HG02938 (cell line): ENCODE measurements at regions not wholly inside any gene's neighbourhood (a gene's known extent, or its start where the extent isn't known, plus 50 kb on each side); places are given as distances from the start of the nearest gene placed in this dataset.
A peak's percentile ranks its signal among the peaks of the same experiment; 100 is the strongest.

Experiments
- ATAC-seq: cut with Tn5 transposase; IDR thresholded peaks from one replicate; pipeline ENCODE4 v1.9.1; 2021; ENCODE audit warnings: mild to moderate bottlenecking, moderate library complexity; ENCODE audit not compliant: unreplicated experiment

DNA sequence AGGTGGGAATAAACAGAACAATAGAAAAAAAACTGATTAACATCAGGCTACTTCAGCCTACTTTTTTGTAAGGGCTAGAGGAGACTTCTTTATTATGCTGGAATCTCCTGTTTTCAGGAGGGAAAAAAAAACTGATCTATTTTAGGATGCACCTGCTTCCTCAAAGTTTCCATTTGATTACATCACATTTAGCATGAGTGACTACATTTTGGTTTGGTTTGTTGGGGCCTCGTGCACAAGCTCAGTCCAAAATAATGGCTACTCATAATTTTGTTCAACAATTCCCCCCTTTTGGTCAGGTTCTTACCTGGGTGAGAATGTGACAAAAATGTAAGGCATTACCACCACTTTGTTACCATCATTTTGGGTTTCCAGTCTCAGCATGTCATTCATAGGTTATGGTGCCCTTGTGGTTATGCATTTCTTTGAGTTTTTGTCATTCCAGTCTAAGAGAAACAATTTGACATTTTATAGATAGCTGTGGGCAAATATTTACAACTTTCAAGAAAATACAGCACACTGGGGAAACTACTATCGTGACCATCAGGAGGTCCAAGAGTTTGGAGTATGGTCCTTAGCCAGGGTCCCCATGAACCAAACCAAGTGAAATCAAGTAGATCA, 93.6 kb upstream of the ATP11B start:
- no peak for ATAC-seq

DNA sequence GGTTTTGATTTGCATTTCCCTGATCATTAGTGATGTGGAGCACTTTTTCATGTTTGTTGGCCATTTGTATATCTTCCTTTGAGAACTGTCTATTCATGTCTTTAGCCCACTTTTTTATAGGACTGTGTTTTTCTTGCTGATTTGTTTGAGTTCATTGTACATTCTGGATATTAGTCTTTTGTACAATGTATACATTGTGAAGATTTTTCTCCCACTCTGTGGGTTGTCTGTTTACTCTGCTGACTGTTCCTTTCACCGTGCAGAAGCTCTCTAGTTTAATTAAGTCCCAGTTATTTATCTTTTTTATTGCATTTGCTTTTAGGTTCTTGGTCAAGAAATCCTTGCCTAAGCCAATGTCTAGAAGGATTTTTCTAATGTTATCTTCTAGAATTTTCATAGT, 91.1 kb upstream of the ATP11B start:
- ATAC-seq: no peak

DNA sequence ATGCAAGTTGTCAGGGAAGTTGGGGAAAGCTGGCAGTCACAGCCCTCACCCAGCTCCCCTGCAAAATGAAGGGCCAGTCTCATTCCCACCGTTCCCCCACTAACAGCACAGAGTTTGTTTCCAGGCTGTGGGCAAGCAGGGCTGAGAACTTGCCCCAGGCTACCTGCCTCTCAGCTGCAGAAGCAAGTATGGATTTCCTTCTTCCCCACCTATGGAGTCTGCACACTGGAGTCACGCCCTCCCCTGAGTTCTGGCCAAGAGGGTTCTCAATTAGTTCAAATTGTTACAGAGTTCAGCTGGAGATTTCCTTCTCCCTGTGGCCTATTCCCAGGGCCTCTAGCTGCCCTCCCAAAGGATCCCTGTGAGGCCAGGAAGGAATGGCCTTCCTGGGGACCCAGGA, 90.1 kb upstream of the ATP11B start:
- ATAC-seq: no peak

DNA sequence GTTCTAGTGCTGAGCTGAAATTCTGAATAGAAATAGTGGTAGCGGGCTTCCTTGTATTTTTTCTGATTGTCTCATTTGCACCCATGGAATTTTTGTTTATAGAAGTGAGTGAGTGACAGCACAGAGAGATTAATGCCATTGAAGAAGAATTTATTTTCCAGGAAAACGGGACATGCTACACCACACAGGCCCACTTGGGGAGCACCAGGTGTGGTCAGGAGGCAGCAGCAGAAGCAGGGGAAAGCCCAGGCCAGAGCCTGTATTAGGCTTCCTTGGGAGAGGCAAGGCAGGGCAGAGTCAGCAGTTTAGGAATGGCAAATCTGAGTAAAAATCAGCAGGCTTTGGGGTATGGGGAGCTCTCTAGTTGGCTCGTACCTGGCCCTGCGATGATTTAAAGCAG, 88.4 kb upstream of the ATP11B start:
- ATAC-seq: no peak

DNA sequence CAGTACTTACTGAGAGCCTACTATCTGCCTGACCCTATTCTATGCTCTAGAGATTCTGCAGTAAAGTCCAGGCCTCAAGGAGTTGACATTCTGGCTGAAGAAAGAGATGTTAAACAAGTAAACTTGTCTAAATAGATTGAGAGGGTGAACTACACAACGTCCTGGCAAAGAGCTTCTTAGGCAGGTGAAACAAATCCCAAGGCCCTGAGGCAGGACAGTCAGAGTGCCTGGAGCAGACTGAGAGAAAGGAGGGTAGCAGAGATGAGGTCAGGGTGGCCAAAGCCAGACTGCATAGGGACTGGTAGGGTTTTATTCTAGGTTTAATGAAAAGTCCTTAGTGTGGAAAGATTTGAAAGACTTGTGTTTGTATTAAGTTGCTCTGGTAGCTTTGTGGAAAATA, 84.5 kb upstream of the ATP11B start:
- ATAC-seq: no peak

DNA sequence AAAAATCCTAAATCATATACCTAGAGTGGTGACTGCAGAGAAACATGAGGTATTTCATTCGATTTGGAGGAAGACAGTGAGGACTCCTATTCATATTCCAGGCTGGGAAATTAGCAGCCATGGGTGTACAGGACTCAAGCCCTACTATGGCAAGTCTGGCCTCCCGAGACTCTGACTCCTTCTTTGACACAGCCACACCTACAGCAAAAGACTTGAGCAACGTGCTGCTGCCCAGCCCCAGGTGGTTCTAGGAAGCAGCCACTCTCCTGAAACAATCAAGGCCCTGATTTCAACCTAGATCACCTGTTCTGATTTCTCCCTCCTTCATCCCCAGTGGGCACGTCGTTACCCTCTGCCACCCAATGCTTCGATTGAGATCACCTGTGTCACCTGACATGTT, 84.0 kb upstream of the ATP11B start:
- no peak for ATAC-seq

DNA sequence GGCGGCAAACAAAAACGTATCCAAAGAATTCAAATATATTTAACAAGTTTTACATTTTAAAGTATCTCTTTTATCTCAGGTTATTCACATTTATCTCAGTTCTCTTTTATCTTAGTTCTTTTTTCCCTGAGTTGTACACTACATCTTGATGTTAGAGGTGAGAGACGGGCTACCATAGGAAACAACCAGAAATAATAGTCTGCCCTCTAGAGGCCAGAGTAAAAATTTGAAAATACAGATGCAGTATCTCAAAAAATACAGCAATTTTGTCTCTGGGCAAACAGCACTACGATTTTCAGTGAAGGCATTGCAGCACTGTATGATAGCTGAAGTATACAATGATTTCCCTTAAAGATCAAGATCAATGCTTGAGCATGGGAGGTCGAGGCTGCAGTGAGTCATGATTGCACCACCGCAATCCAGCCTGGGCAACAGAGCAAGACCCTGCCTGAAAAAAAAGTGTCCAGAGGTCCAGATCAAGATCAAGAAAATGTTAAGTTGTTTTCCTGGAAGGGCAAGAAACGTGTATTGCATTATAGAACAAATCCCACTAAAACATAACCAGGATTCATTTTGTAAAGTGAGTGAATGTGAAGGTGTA, 82.6 kb upstream of the ATP11B start:
- peak; percentile 61 for ATAC-seq

DNA sequence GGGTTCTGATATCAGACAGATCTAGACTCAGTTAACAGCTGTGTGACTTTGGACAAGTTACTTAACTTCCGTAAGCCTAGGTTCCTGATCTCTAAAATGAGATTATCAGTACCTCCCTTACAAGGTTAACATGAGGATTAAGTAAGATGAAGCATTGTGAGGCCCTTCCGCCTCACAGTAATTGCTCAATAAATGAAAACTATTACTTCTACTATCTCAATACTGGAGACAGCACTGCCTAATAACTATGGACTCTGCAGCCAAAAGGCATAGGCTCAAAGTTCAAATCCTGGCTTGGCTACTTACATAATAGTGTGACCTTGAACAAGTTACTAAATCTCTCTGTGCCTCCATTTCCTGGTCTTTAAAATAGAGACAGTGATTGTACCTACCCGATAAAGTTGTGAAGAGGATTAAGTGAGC, 82.0 kb upstream of the ATP11B start:
- ATAC-seq: no peak

DNA sequence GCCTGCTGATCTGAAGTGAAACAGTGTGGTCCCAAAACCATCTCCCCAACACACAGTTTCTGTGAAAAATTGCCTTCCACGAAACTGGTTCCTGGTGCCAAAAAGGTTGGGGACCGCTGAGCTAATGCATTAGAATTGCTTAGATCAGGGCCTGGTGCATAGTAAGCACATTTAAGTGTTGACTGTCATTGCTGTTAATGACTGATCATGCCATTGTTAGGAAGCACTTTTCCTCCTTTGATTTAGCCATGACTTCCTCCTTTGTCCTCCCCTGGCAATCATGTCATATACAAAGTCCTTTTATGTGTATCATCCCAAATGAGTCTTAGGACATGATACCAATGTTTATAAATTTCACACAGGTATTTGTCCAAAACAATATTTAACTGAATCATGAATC, 81.5 kb upstream of the ATP11B start:
- ATAC-seq: no peak

DNA sequence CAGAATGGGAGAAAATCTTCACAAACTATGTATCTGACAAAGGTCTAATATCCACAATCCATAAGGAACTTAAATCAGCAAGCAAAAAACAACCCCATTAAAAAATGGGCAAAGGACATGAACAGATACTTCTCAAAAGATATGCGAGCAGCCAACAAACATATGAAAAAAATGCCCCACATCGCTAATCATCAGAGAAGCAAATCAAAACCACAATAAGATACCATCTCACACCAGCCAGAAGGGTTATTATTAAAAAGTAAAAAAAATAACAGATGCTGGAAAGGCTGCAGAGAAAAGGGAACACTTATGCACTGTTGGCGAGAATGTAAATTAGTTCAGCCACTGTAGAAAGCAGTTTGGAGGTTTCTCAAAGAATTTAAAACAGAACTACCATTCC, 80.2 kb upstream of the ATP11B start:
- ATAC-seq: no peak

DNA sequence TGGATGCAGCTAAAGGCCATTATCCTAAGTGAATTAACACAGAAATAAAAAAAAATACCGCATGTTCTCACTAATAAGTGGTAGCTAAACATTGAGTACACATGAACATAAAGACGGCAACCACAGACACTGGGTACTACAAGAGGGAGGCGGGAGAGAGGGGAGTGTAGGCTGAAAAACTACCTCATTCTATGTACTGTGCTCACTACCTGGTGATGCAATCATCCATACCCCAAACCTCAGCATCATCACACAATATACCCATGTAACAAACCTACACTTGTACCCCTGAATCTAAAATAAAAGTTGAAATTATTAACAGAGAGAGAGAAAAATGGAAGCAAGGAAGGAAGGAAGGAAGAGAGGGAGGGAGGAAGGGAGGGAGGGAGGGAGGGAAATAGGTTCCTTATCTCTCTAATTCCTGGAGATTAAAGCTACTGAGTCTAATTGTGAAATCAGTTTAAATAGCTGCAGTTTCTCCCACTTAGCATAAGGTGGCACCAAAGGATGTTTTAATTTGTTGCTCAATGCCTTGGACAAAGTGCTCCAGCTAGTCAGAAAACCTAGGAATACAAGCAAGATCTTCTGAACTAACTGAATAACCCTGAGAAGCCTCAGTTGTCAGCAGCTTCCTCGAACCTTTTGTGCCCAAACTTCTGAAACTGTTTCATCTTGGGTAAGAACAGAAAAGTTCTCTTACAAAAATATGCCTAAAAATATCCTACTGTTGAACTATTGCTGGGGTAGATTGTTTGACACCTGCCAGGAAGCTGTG, 79.4 kb upstream of the ATP11B start:
- ATAC-seq: peak; percentile 40

DNA sequence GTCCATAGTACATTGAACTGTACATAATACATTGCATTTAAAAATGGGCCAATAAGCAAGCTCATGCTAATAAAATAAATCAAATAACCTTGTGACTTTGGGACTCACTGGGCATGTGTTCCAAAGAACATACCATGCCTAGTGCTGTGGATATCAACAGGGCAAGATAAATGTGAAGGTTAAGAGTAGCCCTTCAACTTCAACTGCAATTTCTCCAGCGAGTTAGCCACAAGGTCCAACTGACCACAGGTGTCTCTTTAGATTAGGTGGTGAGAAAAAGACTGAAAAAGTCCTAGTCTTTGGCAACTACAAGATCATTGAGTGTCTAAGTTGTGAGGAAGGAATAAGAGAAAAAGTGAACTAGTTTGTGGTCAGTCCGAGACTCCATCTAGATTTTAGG, 78.3 kb upstream of the ATP11B start:
- no peak for ATAC-seq

DNA sequence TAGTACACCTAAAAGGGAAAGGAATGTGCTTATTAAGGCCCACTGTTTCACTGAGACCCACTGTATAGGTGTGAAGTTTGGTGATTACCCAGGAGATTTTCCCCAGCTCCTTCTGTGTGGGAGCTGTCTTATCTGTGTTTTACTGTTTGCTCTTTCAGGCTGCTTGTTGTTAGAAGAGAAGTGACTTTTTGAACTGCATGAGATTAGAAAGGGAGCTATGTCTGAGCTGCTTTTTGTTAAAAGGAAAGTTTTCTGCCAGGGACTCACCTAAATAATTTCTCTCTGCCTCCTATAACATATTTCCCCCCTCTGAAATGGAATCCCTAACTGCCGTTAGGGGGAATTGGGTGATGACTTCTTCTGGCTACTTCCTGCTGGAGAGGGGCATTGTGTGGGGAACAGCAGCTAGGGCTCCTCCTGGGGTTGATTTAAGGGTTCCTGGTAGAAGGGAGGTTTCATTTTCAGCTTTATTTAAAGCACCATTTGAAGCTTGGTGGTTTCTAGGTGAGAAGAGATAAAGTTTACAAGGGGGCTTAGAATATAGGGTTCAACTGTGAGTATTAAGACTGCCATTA, 77.1 kb upstream of the ATP11B start:
- peak; percentile 45 for ATAC-seq

DNA sequence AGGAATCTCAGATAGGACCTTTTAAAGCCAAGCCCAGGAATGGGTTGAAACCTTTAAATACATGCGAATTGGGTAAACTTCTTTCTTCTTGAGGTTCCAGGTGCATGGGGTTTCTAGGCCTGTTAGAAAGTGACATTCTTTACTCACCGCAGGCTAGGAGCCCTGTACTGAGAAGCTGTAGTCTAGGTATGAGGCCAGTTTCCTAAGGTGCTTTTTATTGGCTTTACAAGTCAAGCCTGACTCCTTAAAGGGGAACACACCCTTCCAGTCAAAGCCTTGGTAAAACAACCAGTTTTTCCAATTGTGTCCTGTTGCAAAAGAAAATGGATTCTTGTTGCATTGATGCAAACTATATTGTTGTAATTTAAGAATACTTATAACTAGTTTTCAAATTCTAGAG, 76.1 kb upstream of the ATP11B start:
- peak; percentile 90 for ATAC-seq

DNA sequence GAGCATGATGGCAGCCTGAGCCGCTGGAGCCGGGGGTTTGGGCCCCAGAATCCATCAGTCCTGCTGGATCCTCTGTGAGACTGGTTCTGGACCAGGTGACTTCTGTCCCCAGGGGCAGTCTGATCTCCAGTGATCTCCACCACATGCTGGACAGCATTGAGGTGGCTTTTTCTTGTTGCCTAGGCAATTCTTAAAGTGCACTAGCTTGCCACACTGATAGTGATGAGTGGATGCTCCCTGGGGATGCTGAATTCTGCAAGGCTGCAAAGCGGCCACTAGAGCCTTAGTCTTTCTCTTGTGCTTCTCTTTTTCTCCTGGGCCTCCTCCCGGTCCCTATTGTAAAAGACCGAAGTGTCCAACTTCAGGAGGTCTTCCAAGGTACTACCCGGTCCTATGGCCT, 70.4 kb upstream of the ATP11B start:
- ATAC-seq: no peak

DNA sequence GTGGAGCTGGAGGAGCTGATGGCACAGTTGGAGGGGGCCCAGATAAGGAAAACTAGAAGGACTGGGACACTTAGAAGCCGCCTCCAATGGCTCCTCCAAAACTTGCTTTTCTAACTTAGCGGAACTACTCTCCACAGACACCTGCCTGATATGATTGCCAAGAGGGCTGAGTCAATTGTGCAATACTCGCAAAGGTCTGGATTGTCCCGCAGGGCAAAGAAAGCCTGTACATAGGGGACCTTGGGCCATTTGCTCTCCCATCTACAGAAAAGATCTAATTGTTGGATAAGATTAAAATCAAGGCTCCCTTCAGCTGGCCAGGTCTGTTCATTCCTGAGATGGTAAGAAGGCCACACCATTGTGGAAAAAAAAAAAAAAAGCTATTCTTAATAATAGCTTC, 69.7 kb upstream of the ATP11B start:
- ATAC-seq: no peak

DNA sequence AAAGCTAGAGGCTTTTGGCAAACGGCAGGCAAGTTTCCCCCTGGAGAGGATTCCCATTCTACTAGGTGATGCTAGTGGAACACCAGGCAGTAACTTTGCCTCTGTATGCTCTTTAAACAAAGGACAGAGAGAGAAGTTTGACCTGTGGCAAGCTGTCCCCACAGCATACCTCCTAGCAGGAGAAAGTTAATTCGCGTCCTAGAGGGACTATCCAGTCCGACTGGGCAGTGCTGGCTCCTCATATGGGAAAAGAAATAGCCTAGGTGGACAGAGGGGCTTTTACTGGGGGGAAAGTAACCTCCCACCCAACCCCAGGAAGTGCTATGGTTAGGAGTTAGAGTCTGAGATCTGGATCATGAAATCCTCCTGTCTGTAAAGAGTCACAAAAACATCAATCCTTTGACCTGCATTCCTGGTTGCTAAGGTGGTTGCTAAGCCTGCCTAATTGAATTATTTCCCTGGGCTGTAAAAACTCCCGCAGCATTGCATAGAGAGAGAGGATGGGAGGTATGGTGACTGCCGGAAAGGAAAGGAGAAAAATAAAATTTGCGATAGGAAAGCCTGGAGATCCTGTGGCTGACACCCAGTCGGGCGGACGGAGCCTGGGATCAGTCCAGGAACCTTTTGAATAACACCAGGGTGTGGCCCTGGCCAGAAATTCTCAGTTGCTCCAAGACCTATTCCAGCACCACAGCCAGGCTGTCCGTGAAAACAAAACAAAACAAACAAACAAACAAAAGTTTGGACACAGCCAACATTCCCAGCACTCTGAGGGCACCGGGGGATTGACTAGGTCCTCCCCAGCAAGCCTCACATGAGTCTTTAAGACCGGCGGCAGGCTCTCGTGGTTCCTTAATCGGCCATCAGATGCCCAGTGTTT, 67.7 kb upstream of the ATP11B start:
- ATAC-seq: no peak

DNA sequence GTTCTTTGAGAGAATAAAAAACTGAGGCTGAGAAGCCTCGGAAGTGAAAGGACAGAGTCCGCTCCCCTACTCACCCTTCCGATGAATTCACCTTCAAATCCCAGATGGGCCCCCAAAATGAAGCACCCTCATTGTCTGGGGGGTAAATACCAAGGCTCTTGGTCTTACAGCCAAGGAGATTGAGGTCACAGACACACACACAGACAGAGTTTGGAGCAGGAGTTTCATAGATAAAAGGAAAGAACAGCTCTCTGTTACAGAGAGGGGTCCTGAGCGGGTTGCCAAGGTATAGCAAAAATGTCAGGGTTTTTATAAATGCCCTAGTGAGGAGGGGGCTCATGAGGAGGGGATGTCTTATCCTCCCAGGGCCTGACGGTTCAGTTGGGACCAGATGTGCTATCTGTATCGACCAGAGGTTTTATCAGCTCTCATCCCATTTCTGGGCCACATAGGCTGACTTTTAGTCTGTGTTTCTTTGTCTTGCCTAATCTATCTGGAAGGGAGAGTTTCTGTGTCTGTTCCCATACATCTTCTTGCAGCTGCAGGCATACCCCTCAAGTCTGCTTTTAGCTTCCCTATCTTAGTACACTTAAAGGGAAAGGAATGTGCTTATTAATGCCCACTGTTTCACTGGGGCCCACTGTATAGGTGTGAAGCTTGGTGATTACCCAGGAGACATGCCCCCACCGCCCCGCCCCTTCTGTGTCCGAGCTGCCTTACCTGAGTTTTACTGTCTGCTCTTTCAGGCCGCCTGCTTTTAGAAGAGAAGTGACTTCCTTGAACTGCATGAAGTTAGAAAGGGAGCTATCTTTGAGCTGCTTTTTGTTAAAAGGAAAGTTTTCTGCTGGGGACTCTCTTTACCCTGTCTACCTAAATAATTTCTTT, 66.8 kb upstream of the ATP11B start:
- ATAC-seq: no peak

DNA sequence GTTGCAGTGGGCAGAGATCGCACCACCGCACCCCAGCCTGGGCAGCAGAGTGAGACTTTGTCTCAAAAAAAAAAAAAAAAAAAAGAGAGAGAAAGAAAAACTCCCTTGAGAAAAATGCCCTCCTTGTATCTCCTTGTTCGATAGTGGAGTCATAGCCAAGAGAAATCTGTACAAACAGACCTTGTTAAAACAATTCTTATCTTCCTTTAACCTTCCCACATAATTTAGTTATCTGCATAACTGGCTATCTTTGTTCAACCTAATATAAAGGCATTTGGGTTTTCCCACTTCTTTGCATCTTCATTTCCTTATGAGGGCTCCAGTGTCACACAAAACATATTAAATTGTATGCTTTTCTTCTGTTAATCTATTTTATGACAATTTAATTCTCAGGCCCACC, 65.1 kb upstream of the ATP11B start:
- no peak for ATAC-seq
